Calu3 (cell line): ENCODE measurements at regions not wholly inside any gene's neighbourhood (a gene's known extent, or its start where the extent isn't known, plus 50 kb on each side); places are given as distances from the start of the nearest gene placed in this dataset.

Experiments
- BruUV-seq: library from RNA; stranded (reverse); fragments of 400-500 nt; replicated peaks from 2 replicates; lab custom pipeline; 2021; lab: Mats Ljungman, UMichigan
- CTCF ChIA-PET: fragments of 300-600 bp; sonication (Branson Sonifier 250); formaldehyde crosslinking; loops from one replicate; lab custom pipeline; 2022; ENCODE audit warnings: antibody characterized with exemption; lab: Charles Lee
- DNase-seq: peaks from one replicate; pipeline ENCODE4 v3.0.0; 2022
- H3K27ac Mint-ChIP-seq: one replicate; pipeline ENCODE4 v1.8.0; 2022; ENCODE audit warnings: mixed read lengths; ENCODE audit not compliant: unreplicated experiment
- H3K27me3 Mint-ChIP-seq: one replicate; pipeline ENCODE4 v1.8.0; 2022; ENCODE audit warnings: mixed read lengths; ENCODE audit not compliant: unreplicated experiment
- H3K36me3 Mint-ChIP-seq: one replicate; pipeline ENCODE4 v1.8.0; 2022; ENCODE audit warnings: mild to moderate bottlenecking, moderate library complexity, mixed read lengths; ENCODE audit not compliant: insufficient read depth, unreplicated experiment
- H3K4me1 Mint-ChIP-seq: one replicate; pipeline ENCODE4 v1.8.0; 2022; ENCODE audit warnings: mild to moderate bottlenecking, low read depth, mixed read lengths; ENCODE audit not compliant: unreplicated experiment
- H3K4me3 Mint-ChIP-seq: one replicate; pipeline ENCODE4 v1.8.0; 2022; ENCODE audit warnings: mild to moderate bottlenecking, low read depth, moderate library complexity, mixed read lengths; ENCODE audit not compliant: unreplicated experiment
- H3K9me3 Mint-ChIP-seq: one replicate; pipeline ENCODE4 v1.8.0; 2022; ENCODE audit warnings: low read depth, mixed read lengths; ENCODE audit not compliant: unreplicated experiment
- CTCF ChIP-seq: fragments of 200-600 bp; IDR thresholded peaks from one replicate; pipeline ENCODE4 v1.8.0; 2022; ENCODE audit warnings: antibody characterized with exemption; ENCODE audit not compliant: unreplicated experiment
- intact Hi-C: fragments of 100-400 bp; cut with micrococcal nuclease; formaldehyde crosslinking; loops from one replicate; pipeline ENCODE4 v1.10.0; 2022; ENCODE audit not compliant: unreplicated experiment

GRCh38 chr4:149168645-149169044 lies 647.0 kb downstream of the IQCM start:
- CTCF ChIA-PET: no interaction called here

GRCh38 chr4:149166876-149167275 lies 648.8 kb downstream of the IQCM start:
- Mint-ChIP-seq H3K27ac (no peak overlapping the region), H3K9me3 (peaks cover 3% of the 10 kb centered on the region), H3K4me1 (no peaks in the 10 kb centered on the region), H3K36me3 (no peaks in the 10 kb centered on the region), H3K27me3 (no peaks in the 10 kb centered on the region), H3K4me3 (no peak overlapping the region)
- no peak for TF ChIP-seq CTCF
- CTCF ChIA-PET: no interaction called here
- no TSS peak for BruUV-seq
- no peak for DNase-seq
- intact Hi-C loops: no loop called here

More at GRCh38 chr4:149168645-149169044, 647.0 kb downstream of the IQCM start:
- Mint-ChIP-seq H3K27ac (no peak overlapping the region), H3K9me3 (peaks cover 3% of the 10 kb centered on the region), H3K4me3 (no peak overlapping the region), H3K36me3 (no peaks in the 10 kb centered on the region), H3K27me3 (no peaks in the 10 kb centered on the region), H3K4me1 (no peaks in the 10 kb centered on the region)
- DNase-seq: no peak
- no TSS peak for BruUV-seq
- intact Hi-C loops: no loop called here
- TF ChIP-seq CTCF: no peak

- CTCF ChIA-PET: no interaction called here
- Mint-ChIP-seq H3K27me3 (no peaks in the 10 kb centered on the region), H3K27ac (no peak overlapping the region), H3K9me3 (peaks cover 3% of the 10 kb centered on the region), H3K4me1 (no peaks in the 10 kb centered on the region), H3K4me3 (no peak overlapping the region), H3K36me3 (no peaks in the 10 kb centered on the region)
- intact Hi-C loops: no loop called here
- no peak for DNase-seq
- no peak for TF ChIP-seq CTCF
- no TSS peak for BruUV-seq
These were observed 649.3 kb downstream of the IQCM start for GRCh38 chr4:149166365-149166764.

GRCh38 chr4:149164282-149164681 lies 651.4 kb downstream of the IQCM start:
- intact Hi-C loops: no loop called here
- no TSS peak for BruUV-seq
- H3K9me3 Mint-ChIP-seq: peaks cover 3% of the 10 kb centered on the region
- no peak overlapping the region for H3K4me3 Mint-ChIP-seq
- H3K27ac Mint-ChIP-seq: no peak overlapping the region
- peak; percentile 4 for DNase-seq
- H3K27me3 Mint-ChIP-seq: no peaks in the 10 kb centered on the region
- no peaks in the 10 kb centered on the region for H3K36me3 Mint-ChIP-seq
- CTCF ChIA-PET: no interaction called here
- H3K4me1 Mint-ChIP-seq: no peaks in the 10 kb centered on the region
- no peak for TF ChIP-seq CTCF
